Caco-2 (cell line): ENCODE measurements at regions not wholly inside any gene's neighbourhood (a gene's known extent, or its start where the extent isn't known, plus 50 kb on each side); places are given as distances from the start of the nearest gene placed in this dataset.

Experiments used
- BruUV-seq: library from RNA; stranded (reverse); fragments of 400-500 nt; replicated peaks from 2 replicates; lab custom pipeline; 2021; lab: Mats Ljungman, UMichigan
- CTCF ChIA-PET: fragments of 300-600 bp; sonication (Branson Sonifier 250); formaldehyde crosslinking; loops from one replicate; lab custom pipeline; 2022; ENCODE audit warnings: antibody characterized with exemption; lab: Charles Lee
- POLR2A ChIA-PET: fragments of 300-600 bp; sonication (Branson Sonifier 250); formaldehyde crosslinking; loops from one replicate; lab custom pipeline; 2022; ENCODE audit warnings: antibody characterized with exemption; lab: Charles Lee
- DNase-seq, 2 experiments: peaks; one replicate each; pipeline versions ENCODE4 v3.0.0 to v3.0.0-alpha.2; 2020 to 2022
- H3K27me3 ChIP-seq: replicated peaks from 2 replicates; pipeline ENCODE4 v1.6.0; 2011; ENCODE audit warnings: low read length; ENCODE audit not compliant: control insufficient read depth, insufficient read depth
- H3K36me3 ChIP-seq: 2 replicates; pipeline ENCODE4 v1.5.1; 2011; ENCODE audit warnings: low read length; ENCODE audit not compliant: control insufficient read depth, insufficient read depth
- H3K4me1 ChIP-seq: fragments of 250-450 bp; sonication (Bioruptor Pico); 2 replicates; pipeline ENCODE4 v1.5.1; 2020; ENCODE audit warnings: mild to moderate bottlenecking
- H3K4me3 ChIP-seq: 2 replicates; pipeline ENCODE4 v1.5.1; 2011; ENCODE audit warnings: low read depth, mild to moderate bottlenecking, control low read depth, low read length
- H3K9me3 ChIP-seq: fragments of 250-450 bp; sonication (Bioruptor Pico); 2 replicates; pipeline ENCODE4 v1.5.1; 2020; ENCODE audit warnings: mild to moderate bottlenecking, moderate library complexity
- H3K27ac Mint-ChIP-seq: one replicate; pipeline ENCODE4 v1.8.0; 2022; ENCODE audit warnings: mixed read lengths; ENCODE audit not compliant: unreplicated experiment
- H3K27me3 Mint-ChIP-seq: one replicate; pipeline ENCODE4 v1.8.0; 2022; ENCODE audit warnings: mixed read lengths; ENCODE audit not compliant: insufficient read depth, unreplicated experiment
- H3K36me3 Mint-ChIP-seq: one replicate; pipeline ENCODE4 v1.8.0; 2022; ENCODE audit warnings: mild to moderate bottlenecking, mixed read lengths; ENCODE audit not compliant: insufficient read depth, unreplicated experiment
- H3K4me1 Mint-ChIP-seq: one replicate; pipeline ENCODE4 v1.8.0; 2022; ENCODE audit warnings: low read depth, mixed read lengths; ENCODE audit not compliant: unreplicated experiment
- H3K4me3 Mint-ChIP-seq: one replicate; pipeline ENCODE4 v1.8.0; 2022; ENCODE audit warnings: mild to moderate bottlenecking, moderate library complexity, mixed read lengths; ENCODE audit not compliant: unreplicated experiment
- H3K9me3 Mint-ChIP-seq: one replicate; pipeline ENCODE4 v1.8.0; 2022; ENCODE audit warnings: mixed read lengths; ENCODE audit not compliant: unreplicated experiment
- CTCF ChIP-seq, 2 experiments: fragments of 200-600 bp in 1 of 2; IDR thresholded peaks; 1 replicate in 1 of 2; 2 replicates in 1 of 2; pipeline versions ENCODE4 v1.5.1 to v1.8.0; 2011 to 2022; ENCODE audit warnings: antibody characterized with exemption in 1 of 2, control low read depth in 1 of 2, inconsistent platforms in 1 of 2, low read depth in 1 of 2, low read length in 1 of 2, mild to moderate bottlenecking in 1 of 2, moderate library complexity in 1 of 2; ENCODE audit not compliant: insufficient read depth in 1 of 2, severe bottlenecking in 1 of 2, unreplicated experiment in 1 of 2
- intact Hi-C: fragments of 100-400 bp; cut with micrococcal nuclease; formaldehyde crosslinking; loops from one replicate; pipeline ENCODE4 v1.10.0; 2022; ENCODE audit not compliant: unreplicated experiment

GRCh38 chr5:61257421-61257820 is 74.6 kb upstream of the ZSWIM6 start:
- POLR2A ChIA-PET = no interaction called here
- BruUV-seq = no TSS peak
- no peak for DNase-seq
- Mint-ChIP-seq H3K4me3 (no peak overlapping the region), H3K36me3 (no peaks in the 10 kb centered on the region), H3K4me1 (peaks cover 16% of the 10 kb centered on the region), H3K27ac (no peak overlapping the region), H3K27me3 (no peaks in the 10 kb centered on the region), H3K9me3 (no peaks in the 10 kb centered on the region)
- peaks cover 32% of the 10 kb centered on the region for H3K4me1 ChIP-seq
- intact Hi-C loops = no loop called here
- H3K27me3 ChIP-seq = no peaks in the 10 kb centered on the region
- CTCF ChIA-PET = no interaction called here
- H3K36me3 ChIP-seq = no peaks in the 10 kb centered on the region
- TF ChIP-seq CTCF (IDR thresholded peaks at IDR 0.05; ENCODE audit: insufficient read depth in 1 of 2, low read depth in 1 of 2, low read length in 1 of 2, severe bottlenecking in 1 of 2, unreplicated experiment in 1 of 2) = no peak
- H3K4me3 ChIP-seq = no peak overlapping the region
- H3K9me3 ChIP-seq = no peaks in the 10 kb centered on the region; the same call in 1 of the 2 replicates

- intact Hi-C loops = no loop called here
- ChIA-PET CTCF (no interaction called here), POLR2A (interaction anchor here (0.8 kb wide), 1 partner anchor 71 kb away, joined by 4 read pairs; no protein-coding TSS in a partner anchor)
- Mint-ChIP-seq H3K27ac (no peak overlapping the region), H3K36me3 (no peaks in the 10 kb centered on the region), H3K9me3 (no peaks in the 10 kb centered on the region), H3K27me3 (no peaks in the 10 kb centered on the region), H3K4me1 (peaks cover 8% of the 10 kb centered on the region), H3K4me3 (no peak overlapping the region)
- no peak for DNase-seq
- Histone ChIP-seq H3K4me1 (peaks cover 9% of the 10 kb centered on the region), H3K4me3 (no peak overlapping the region), H3K36me3 (no peaks in the 10 kb centered on the region), H3K9me3 (no peaks in the 10 kb centered on the region; the same call in 1 of the 2 replicates), H3K27me3 (no peaks in the 10 kb centered on the region)
- TF ChIP-seq CTCF (IDR thresholded peaks at IDR 0.05; ENCODE audit: insufficient read depth in 1 of 2, low read depth in 1 of 2, low read length in 1 of 2, severe bottlenecking in 1 of 2, unreplicated experiment in 1 of 2) = no peak
- BruUV-seq = no TSS peak
These were observed 70.9 kb upstream of the ZSWIM6 start for GRCh38 chr5:61261136-61261535.

GRCh38 chr5:61262080-61262479 is 70.0 kb upstream of the ZSWIM6 start:
- Mint-ChIP-seq H3K4me1 (peaks cover 8% of the 10 kb centered on the region), H3K9me3 (no peaks in the 10 kb centered on the region), H3K27me3 (no peaks in the 10 kb centered on the region), H3K4me3 (no peak overlapping the region), H3K36me3 (no peaks in the 10 kb centered on the region), H3K27ac (no peak overlapping the region)
- Histone ChIP-seq H3K4me1 (peaks cover 4% of the 10 kb centered on the region; the same call in 1 of the 2 replicates), H3K9me3 (no peaks in the 10 kb centered on the region; the same call in 1 of the 2 replicates), H3K4me3 (no peak overlapping the region), H3K36me3 (no peaks in the 10 kb centered on the region), H3K27me3 (no peaks in the 10 kb centered on the region)
- no peak for DNase-seq
- CTCF ChIA-PET = interaction anchor here (0.6 kb wide), 1 partner anchor 79 kb away, joined by 3 read pairs; no protein-coding TSS in a partner anchor
- intact Hi-C loops = no loop called here
- BruUV-seq = no TSS peak
- TF ChIP-seq CTCF (IDR thresholded peaks at IDR 0.05; ENCODE audit: insufficient read depth in 1 of 2, low read depth in 1 of 2, low read length in 1 of 2, severe bottlenecking in 1 of 2, unreplicated experiment in 1 of 2) = no peak
- POLR2A ChIA-PET = interaction anchor here (0.8 kb wide), 1 partner anchor 70 kb away, joined by 4 read pairs; no protein-coding TSS in a partner anchor
